Left kidney (tissue), 1 donor: ENCODE measurements at regions not wholly inside any gene's neighbourhood (a gene's known extent, or its start where the extent isn't known, plus 50 kb on each side); places are given as distances from the start of the nearest gene placed in this dataset.

Experiments
- DNase-seq: peaks from one replicate; pipeline ENCODE4 v3.0.0-alpha.2; 2013

GRCh38 chr2:191560411-191560980, 117.4 kb upstream of the NABP1 start:
- no peak for DNase-seq

DNA sequence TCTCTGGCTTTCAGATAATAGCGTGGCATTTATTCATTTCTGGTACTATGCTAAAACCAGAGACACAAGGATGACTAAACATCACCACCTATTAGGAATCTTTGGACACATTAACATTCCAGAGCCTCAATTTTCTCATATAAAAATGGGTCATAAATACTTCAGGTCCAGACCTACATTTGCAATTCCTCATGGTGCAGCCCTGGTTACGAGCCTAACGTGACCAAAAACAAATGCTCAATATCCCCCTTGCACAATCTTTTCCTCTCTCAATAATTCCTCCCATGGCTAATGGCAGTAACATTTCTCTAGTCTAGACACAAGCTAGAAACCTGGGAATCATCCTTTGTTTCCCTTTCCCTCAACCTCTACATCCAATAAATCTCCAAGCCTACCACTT, 112.8 kb upstream of the NABP1 start:
- DNase-seq, result no peak

GRCh38 chr2:191565647-191566198, 112.2 kb upstream of the NABP1 start:
- DNase-seq, result no peak

GRCh38 chr2:191566344-191566743, 111.6 kb upstream of the NABP1 start:
- DNase-seq, result peak; percentile 53

DNA sequence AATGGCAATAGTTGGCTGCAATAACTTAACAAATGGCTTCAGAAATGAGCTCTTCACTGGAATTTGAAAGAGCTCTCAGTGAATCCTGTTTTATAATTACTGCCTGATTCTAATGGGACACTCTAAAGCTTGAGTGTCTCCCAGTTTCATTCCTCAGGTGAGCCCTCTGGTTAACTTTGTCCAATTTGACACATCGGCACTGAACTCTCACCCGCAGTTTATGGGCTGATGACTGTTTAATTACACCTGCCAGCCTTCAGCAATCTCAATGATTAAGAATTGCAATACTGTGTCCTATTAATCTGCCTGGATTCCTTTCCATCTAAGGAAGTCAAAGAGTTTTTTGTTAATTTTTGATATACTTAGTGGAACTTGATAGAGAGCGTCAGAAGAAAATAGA, 110.7 kb upstream of the NABP1 start:
- no peak for DNase-seq

DNA sequence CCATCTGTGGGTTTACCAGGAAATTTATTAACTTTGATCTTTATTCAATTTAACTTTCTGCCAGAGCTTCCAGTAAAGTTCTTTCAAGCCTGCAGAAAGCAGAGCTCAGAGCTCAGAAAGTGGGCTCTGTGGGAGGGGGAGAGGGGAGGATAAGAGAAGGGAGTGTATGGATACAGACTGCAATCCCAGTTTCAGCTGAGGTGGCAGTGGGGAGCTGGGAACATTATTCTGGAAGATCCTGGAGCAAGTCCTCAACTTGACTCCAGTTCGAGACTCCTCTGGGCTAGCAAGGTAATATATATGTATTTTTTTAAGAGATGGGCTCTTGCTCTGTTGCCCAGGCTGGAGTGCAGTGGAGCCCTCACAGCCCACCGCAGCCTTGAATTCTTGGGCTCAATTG, 108.9 kb upstream of the NABP1 start:
- no peak for DNase-seq

DNA sequence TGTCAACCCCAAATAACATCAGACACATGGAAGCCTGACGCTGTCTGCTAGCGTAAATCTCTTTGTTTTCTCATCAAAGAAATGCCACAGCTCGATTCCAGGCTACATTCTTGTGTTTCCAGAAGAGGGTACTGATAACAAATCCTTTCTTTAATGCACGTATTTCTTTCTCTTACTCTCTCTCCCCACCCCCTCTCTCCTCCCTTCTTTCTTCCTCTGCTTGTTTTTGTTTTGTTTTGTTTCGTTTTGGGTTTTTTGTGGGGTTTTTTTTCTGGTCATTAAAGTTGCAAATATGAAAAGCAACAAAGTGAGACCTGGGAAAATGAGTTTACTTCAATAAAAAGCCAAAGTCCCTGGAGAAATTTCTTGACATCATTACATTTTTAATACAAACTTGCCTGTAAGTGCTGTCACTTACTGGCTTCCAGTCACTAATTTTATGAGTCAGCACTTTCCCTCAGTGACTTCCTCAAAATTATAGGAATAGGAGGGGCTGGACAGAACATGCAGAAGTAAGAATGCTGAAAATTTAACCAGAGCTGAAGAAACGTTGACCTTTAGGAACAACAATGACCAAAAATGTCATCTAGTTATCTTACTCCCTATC, 106.7 kb upstream of the NABP1 start:
- no peak for DNase-seq

DNA sequence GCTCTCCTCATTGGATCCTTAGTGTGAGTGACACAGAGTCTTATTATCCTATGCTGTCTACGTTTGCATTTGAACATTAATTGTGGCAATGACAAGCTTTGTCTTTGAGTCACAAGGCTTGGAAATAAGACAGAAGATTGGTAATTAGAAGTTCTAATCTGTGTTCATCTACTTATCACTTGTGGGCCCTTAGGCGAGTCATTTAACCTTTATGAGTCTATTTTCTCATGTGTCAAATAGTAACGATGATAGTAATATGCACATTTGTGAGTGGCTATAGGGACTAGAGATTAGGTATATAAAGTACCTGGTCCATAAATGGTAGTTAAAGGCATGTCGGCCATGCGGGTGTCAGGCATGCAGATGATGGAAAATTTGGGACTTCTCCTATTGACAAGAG, 105.6 kb upstream of the NABP1 start:
- DNase-seq, result no peak

GRCh38 chr2:191573216-191573615, 104.7 kb upstream of the NABP1 start:
- no peak for DNase-seq

DNA sequence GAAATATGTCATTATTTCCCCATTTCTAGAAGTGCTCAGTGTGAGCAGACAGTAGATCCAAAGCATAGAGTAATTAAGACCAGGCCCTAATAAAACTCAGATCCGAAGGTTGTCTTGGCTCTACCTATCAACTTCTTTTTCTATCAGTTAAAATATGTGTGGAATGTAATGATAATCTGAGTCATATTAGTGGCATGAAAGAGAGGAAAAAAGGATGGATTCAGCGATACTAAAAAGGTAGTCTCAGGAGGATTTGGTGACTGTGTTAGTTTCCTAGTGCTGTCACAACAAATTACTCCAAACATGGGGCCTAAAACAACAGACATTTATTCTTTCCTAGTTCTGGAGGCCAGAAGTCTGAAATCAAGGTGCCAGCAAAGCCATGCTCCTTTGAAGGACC, 103.7 kb upstream of the NABP1 start:
- DNase-seq, result no peak

- DNase-seq, result no peak
Measured at GRCh38 chr2:191577605-191578004, 100.3 kb upstream of the NABP1 start.

GRCh38 chr2:191578031-191578430, 99.9 kb upstream of the NABP1 start:
- DNase-seq, result no peak

DNA sequence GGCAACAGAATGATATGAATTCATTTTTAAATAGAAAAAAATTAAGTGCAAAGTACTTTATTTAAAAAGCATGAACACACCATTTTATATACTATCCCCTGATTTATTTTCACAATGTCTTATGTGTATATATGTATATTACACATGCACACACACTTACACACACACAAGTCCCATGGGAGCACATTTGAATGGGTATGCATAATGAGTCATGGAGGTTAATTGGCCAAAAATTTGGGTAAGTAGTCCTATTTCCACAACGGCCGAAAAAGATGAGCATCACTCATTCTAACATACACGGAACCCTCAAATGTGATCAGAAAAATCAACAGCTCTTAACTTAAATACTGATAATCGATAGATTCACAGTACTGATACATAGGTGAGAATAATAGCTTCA, 97.4 kb upstream of the NABP1 start:
- no peak for DNase-seq

GRCh38 chr2:191581003-191581402, 96.9 kb upstream of the NABP1 start:
- DNase-seq, result no peak

DNA sequence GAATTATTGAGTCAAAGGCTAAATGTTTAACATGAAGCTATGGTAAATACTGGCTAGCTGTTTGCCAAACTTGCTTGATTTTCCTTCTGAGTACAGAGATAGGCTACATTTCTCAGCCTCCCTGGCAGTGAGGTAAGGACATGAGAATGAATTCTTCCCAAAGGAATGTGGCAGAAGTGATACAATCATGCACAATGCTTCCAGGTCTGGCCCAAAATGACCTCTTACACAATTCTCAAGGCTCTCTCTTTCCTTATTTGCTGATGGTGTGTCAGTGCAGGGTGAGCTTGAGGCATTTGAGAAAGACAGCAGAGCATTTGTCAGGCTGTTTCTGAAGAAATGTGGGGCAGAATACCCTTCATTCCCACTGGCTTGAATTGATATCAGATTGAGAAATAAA, 95.6 kb upstream of the NABP1 start:
- DNase-seq, result no peak

DNA sequence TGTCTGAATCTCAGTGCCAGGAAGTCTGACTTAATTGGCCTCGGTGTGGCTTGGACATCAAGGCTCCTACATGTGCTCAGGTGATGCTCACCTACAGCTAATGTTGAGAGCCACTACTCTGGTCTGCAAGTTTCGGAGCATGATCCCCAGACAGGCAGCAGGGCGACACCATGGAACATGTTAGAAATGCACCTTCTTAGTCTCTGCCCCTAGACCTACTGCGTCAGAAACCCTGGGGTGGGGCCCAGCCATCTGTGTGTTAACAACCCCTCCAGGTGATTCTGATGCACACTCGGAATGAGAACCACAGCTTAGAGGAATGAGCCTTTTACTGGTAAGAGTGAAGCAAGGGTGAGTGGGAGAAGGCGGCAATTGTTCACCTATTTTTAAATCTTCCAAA, 86.9 kb upstream of the NABP1 start:
- DNase-seq, result no peak

DNA sequence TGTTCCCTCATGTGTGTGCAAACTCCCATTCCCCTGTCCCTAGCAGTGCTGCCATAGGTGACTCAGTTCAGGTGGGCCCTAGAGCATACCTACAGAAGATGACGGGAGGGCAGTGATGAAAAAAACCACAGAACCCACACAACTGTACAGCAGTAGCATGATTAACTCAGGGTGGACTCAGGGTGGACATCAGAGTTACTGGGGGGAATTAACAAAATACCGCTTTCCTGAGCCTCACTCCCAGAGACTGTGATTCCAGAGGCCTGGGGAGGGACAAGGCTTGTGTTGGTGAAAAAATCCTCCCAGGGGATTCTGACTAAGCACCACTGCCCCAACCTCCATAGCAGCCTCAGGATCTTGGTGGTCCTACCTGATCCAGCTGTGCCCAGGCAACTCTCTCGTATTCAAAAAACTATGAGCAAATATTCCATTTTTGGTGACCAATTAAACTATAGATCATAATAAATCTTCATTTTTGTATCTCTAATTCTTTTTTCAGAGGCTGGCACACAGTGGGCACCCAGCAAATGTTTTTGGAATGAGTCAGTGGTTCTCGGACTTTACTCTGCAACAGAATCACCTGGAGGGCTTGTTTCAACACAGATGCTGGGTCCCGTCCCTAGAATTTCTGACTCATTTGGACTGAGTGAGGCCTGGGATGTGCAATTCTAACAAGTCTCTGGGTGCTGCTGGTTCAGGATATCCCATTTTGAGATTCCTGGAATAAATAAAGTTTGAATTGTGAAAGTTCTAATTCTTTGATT, 84.1 kb upstream of the NABP1 start:
- no peak for DNase-seq

DNA sequence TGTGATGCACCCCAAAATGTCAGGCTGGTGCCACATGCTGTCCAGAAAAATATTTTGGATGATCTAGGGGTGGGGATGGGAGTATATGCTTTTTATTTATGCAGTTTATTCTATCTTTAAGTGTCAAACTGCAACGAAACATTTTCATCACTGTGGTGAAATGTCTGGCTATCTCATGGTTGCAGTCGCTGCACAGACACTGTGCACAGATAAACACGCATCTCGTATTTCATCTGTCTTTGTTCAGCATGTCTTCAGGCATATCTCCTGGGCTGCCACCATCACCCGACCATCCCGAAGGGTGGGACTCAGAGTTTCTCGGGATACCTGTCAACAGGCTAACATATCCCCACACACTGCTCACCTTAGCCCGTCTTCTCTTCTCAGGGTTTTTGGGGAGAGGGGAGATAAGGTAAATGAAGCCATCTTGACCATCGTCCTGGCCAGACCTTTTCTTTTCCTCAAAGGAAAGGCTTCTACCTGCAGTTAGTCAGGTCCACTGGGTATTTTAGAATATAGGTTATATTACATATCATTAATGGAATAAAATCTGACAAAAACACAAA, 80.7 kb upstream of the NABP1 start:
- DNase-seq, result no peak

- no peak for DNase-seq
Measured at GRCh38 chr2:191598296-191598695, 79.6 kb upstream of the NABP1 start.

GRCh38 chr2:191601060-191601459, 76.9 kb upstream of the NABP1 start:
- DNase-seq, result no peak

- DNase-seq, result no peak
Measured at GRCh38 chr2:191604154-191604553, 73.8 kb upstream of the NABP1 start.

DNA sequence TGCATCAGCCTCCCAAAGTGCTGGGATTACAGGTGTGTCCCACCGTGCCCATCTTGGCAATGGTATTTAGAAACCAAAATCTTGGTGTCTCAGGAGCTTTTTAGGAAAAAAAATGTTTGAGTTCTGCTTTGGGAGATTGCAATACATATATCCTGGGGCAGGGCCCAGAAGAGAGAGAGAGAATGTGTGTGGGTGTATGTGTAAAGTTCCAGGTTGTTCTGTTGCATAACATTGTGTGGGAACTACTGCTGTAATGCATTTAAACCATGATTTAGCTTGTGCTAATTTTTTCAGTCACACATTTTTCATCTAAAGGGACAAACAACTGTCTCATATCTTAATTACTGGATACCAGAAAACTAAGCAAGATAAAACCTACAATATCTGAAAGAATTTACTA, 70.8 kb upstream of the NABP1 start:
- no peak for DNase-seq

GRCh38 chr2:191610756-191611155, 67.2 kb upstream of the NABP1 start:
- no peak for DNase-seq
